Kidney (tissue), 13 donors: ENCODE measurements at regions not wholly inside any gene's neighbourhood (a gene's known extent, or its start where the extent isn't known, plus 50 kb on each side); places are given as distances from the start of the nearest gene placed in this dataset.
A peak's percentile ranks its signal among the peaks of the same experiment; 100 is the strongest.

ENCODE experiments used
- DNase-seq, 5 donors: peaks; one replicate each; pipeline ENCODE4 v3.0.0-alpha.2; 2013 to 2020
- FAIRE-seq: peaks from 2 replicates; lab custom pipeline; 2012; peaks lifted over from hg19 to GRCh38; lab: Jason Lieb, UNC
- H3K27ac ChIP-seq, 2 donors: one replicate each; pipeline ENCODE4 v1.7.0; 2013; ENCODE audit warnings: low read depth in 2 of 2, low read length in 2 of 2, inconsistent platforms in 1 of 2
- H3K27me3 ChIP-seq: one replicate; pipeline ENCODE4 v1.7.1; 2013; ENCODE audit warnings: low read length, inconsistent platforms; ENCODE audit not compliant: control insufficient read depth, insufficient read depth
- H3K36me3 ChIP-seq, 3 donors: one replicate each; pipeline versions ENCODE4 v1.7.0 to v1.7.1; 2013; ENCODE audit warnings: low read length in 3 of 3, control low read depth in 1 of 3, inconsistent platforms in 1 of 3; ENCODE audit not compliant: insufficient read depth in 3 of 3, control insufficient read depth in 2 of 3
- H3K4me1 ChIP-seq, 3 donors: one replicate each; pipeline versions ENCODE4 v1.7.0 to v1.7.1; 2013; ENCODE audit warnings: low read length in 3 of 3, inconsistent platforms in 1 of 3, low read depth in 1 of 3; ENCODE audit not compliant: control insufficient read depth in 2 of 3, insufficient read depth in 2 of 3
- H3K4me3 ChIP-seq, 3 donors: one replicate each; pipeline versions ENCODE4 v1.7.0 to v1.8.1; 2013; ENCODE audit warnings: low read length in 3 of 3, control low read depth in 1 of 3, inconsistent platforms in 1 of 3
- H3K9ac ChIP-seq, 3 donors: one replicate each; pipeline versions ENCODE4 v1.7.0 to v1.7.1; 2013; ENCODE audit warnings: low read length in 3 of 3, control low read depth in 1 of 3, inconsistent platforms in 1 of 3
- H3K9me3 ChIP-seq, 3 donors: one replicate each; pipeline versions ENCODE4 v1.7.0 to v1.7.1; 2013; ENCODE audit warnings: low read length in 3 of 3, control low read depth in 1 of 3, inconsistent platforms in 1 of 3; ENCODE audit not compliant: control insufficient read depth in 2 of 3, insufficient read depth in 1 of 3
- intact Hi-C: fragments of 100-400 bp; cut with DNase I; formaldehyde crosslinking; loops from one replicate; pipeline ENCODE4 v1.11.1; 2022
- TF ChIP-seq, protein P1 (sequence below): IDR thresholded peaks from 3 replicates; pipeline ENCODE4 v1.5.1; 2012; ENCODE audit warnings: mild to moderate bottlenecking, moderate library complexity, borderline replicate concordance; ENCODE audit not compliant: insufficient read depth; ENCODE audit errors: extremely low read depth
- donor health status: control.
- donor health status: control.
- donor health status: control.
- donor health status: control.
- donor health status: control.
- donor health status: DM: yes; HTN: yes; CAD: no.
- donor health status: Normal renal cell carcinoma (clear cell type).

GRCh38 chr6:21748343-21749056, 154.9 kb downstream of the SOX4 start:
- DNase-seq (peak in 2 of 5 donors; percentile 60 to 81), FAIRE-seq (no peak)
- Histone ChIP-seq H3K27me3 (no peaks in the 10 kb centered on the region), H3K9me3 (no peaks in the 10 kb centered on the region), H3K36me3 (no peaks in the 10 kb centered on the region), H3K9ac (no peak overlapping the region), H3K4me1 (peaks cover 0 to 12% (median 2%) of the 10 kb centered on the region in 3 donors), H3K4me3 (no peak overlapping the region), H3K27ac (no peak overlapping the region)
- intact Hi-C loops: no loop called here
- TF ChIP-seq, protein P1, sequence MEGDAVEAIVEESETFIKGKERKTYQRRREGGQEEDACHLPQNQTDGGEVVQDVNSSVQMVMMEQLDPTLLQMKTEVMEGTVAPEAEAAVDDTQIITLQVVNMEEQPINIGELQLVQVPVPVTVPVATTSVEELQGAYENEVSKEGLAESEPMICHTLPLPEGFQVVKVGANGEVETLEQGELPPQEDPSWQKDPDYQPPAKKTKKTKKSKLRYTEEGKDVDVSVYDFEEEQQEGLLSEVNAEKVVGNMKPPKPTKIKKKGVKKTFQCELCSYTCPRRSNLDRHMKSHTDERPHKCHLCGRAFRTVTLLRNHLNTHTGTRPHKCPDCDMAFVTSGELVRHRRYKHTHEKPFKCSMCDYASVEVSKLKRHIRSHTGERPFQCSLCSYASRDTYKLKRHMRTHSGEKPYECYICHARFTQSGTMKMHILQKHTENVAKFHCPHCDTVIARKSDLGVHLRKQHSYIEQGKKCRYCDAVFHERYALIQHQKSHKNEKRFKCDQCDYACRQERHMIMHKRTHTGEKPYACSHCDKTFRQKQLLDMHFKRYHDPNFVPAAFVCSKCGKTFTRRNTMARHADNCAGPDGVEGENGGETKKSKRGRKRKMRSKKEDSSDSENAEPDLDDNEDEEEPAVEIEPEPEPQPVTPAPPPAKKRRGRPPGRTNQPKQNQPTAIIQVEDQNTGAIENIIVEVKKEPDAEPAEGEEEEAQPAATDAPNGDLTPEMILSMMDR: no peak

DNA sequence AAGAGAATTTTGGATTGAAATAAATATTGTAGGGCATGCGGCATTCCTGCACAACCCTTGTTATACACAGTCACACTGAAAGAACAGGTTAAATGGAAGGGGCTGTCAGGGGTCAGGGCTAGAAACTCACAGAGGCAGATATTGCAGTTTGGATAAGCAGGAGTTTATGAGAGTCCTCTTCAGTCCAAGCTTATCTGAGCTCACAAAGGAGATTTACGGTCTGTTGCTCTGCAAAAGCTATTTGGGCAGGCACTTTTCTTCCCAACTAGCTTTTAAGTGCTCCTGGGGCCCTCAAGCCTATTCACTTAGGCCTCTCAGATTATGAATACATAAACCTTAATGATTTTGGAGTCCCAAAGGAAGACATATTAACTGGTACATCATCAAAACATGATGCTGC, 156.2 kb downstream of the SOX4 start:
- peak in 3 of 5 donors; percentile 38 to 79 (median 73) for DNase-seq
- intact Hi-C loops: no loop called here

DNA sequence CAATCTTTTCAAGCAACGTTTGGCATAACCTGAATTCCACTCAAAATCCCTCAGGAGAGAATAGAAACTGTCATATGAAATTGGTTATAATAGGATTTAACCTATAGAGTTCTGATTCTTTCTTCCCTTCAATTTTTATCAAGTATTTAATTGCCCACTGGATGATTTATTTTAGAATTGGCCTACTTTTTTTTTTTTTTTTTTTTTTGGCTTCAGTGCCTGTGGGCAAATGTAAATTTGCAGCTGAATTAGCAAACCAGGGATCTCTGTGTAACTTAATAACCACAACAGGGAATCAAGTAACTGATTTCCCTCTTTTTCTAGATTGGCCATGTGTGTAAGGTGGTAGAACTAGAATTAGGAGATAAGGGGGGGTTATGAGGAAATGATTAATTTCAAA, 157.0 kb downstream of the SOX4 start:
- H3K9me3 ChIP-seq: no peaks in the 10 kb centered on the region
- DNase-seq (peak in 1 of 5 donors; percentile 55), FAIRE-seq (no peak)
- peaks cover 0 to 18% (median 3%) of the 10 kb centered on the region in 3 donors for H3K4me1 ChIP-seq
- H3K36me3 ChIP-seq: no peaks in the 10 kb centered on the region
- intact Hi-C loops: no loop called here
- TF ChIP-seq, protein P1: no peak
- no peaks in the 10 kb centered on the region for H3K27me3 ChIP-seq
- H3K9ac ChIP-seq: no peak overlapping the region
- H3K4me3 ChIP-seq: no peak overlapping the region
- H3K27ac ChIP-seq: no peak overlapping the region

More for the DNA sequence above, 156.2 kb downstream of the SOX4 start:
- Histone ChIP-seq H3K4me3 (no peak overlapping the region), H3K27ac (no peak overlapping the region), H3K36me3 (no peaks in the 10 kb centered on the region), H3K9me3 (no peaks in the 10 kb centered on the region), H3K27me3 (no peaks in the 10 kb centered on the region), H3K9ac (no peak overlapping the region), H3K4me1 (peaks cover 0 to 18% (median 3%) of the 10 kb centered on the region in 3 donors)
- TF ChIP-seq, protein P1: no peak
- FAIRE-seq: no peak
